SK-N-MC (cell line): ENCODE measurements at regions not wholly inside any gene's neighbourhood (a gene's known extent, or its start where the extent isn't known, plus 50 kb on each side); places are given as distances from the start of the nearest gene placed in this dataset.

Source experiments
- EZH2 ChIP-seq: fragments of 200-600 bp; sonication (generic); IDR thresholded peaks from one replicate; pipeline ENCODE4 v1.6.1; 2017; ENCODE audit warnings: antibody characterized with exemption
- FOXP2 ChIP-seq: optimal IDR thresholded peaks from 2 replicates; pipeline ENCODE3; 2011; ENCODE audit warnings: mild to moderate bottlenecking, moderate library complexity; ENCODE audit not compliant: insufficient read depth; ENCODE audit errors: extremely low read length, control extremely low read depth
- POLR2AphosphoS5 ChIP-seq: IDR thresholded peaks from 2 replicates; pipeline ENCODE4 v1.6.1; 2012; ENCODE audit warnings: mild to moderate bottlenecking, low read depth, low read length, borderline replicate concordance

GRCh38 chr11:24238771-24239645, 257.8 kb upstream of the LUZP2 start:
- TF ChIP-seq EZH2 (no peak), POLR2AphosphoS5 (no peak), FOXP2 (no peak)
